Caco-2 (cell line): ENCODE measurements at regions not wholly inside any gene's neighbourhood (a gene's known extent, or its start where the extent isn't known, plus 50 kb on each side); places are given as distances from the start of the nearest gene placed in this dataset.

Source experiments
- BruUV-seq: library from RNA; stranded (reverse); fragments of 400-500 nt; replicated peaks from 2 replicates; lab custom pipeline; 2021; lab: Mats Ljungman, UMichigan
- CTCF ChIA-PET: fragments of 300-600 bp; sonication (Branson Sonifier 250); formaldehyde crosslinking; loops from one replicate; lab custom pipeline; 2022; ENCODE audit warnings: antibody characterized with exemption; lab: Charles Lee
- POLR2A ChIA-PET: fragments of 300-600 bp; sonication (Branson Sonifier 250); formaldehyde crosslinking; loops from one replicate; lab custom pipeline; 2022; ENCODE audit warnings: antibody characterized with exemption; lab: Charles Lee
- DNase-seq, 2 experiments: peaks; one replicate each; pipeline versions ENCODE4 v3.0.0 to v3.0.0-alpha.2; 2020 to 2022
- H3K27me3 ChIP-seq: replicated peaks from 2 replicates; pipeline ENCODE4 v1.6.0; 2011; ENCODE audit warnings: low read length; ENCODE audit not compliant: control insufficient read depth, insufficient read depth
- H3K36me3 ChIP-seq: 2 replicates; pipeline ENCODE4 v1.5.1; 2011; ENCODE audit warnings: low read length; ENCODE audit not compliant: control insufficient read depth, insufficient read depth
- H3K4me1 ChIP-seq: fragments of 250-450 bp; sonication (Bioruptor Pico); 2 replicates; pipeline ENCODE4 v1.5.1; 2020; ENCODE audit warnings: mild to moderate bottlenecking
- H3K4me3 ChIP-seq: 2 replicates; pipeline ENCODE4 v1.5.1; 2011; ENCODE audit warnings: low read depth, mild to moderate bottlenecking, control low read depth, low read length
- H3K9me3 ChIP-seq: fragments of 250-450 bp; sonication (Bioruptor Pico); 2 replicates; pipeline ENCODE4 v1.5.1; 2020; ENCODE audit warnings: mild to moderate bottlenecking, moderate library complexity
- H3K27ac Mint-ChIP-seq: one replicate; pipeline ENCODE4 v1.8.0; 2022; ENCODE audit warnings: mixed read lengths; ENCODE audit not compliant: unreplicated experiment
- H3K27me3 Mint-ChIP-seq: one replicate; pipeline ENCODE4 v1.8.0; 2022; ENCODE audit warnings: mixed read lengths; ENCODE audit not compliant: insufficient read depth, unreplicated experiment
- H3K36me3 Mint-ChIP-seq: one replicate; pipeline ENCODE4 v1.8.0; 2022; ENCODE audit warnings: mild to moderate bottlenecking, mixed read lengths; ENCODE audit not compliant: insufficient read depth, unreplicated experiment
- H3K4me1 Mint-ChIP-seq: one replicate; pipeline ENCODE4 v1.8.0; 2022; ENCODE audit warnings: low read depth, mixed read lengths; ENCODE audit not compliant: unreplicated experiment
- H3K4me3 Mint-ChIP-seq: one replicate; pipeline ENCODE4 v1.8.0; 2022; ENCODE audit warnings: mild to moderate bottlenecking, moderate library complexity, mixed read lengths; ENCODE audit not compliant: unreplicated experiment
- H3K9me3 Mint-ChIP-seq: one replicate; pipeline ENCODE4 v1.8.0; 2022; ENCODE audit warnings: mixed read lengths; ENCODE audit not compliant: unreplicated experiment
- intact Hi-C: fragments of 100-400 bp; cut with micrococcal nuclease; formaldehyde crosslinking; loops from one replicate; pipeline ENCODE4 v1.10.0; 2022; ENCODE audit not compliant: unreplicated experiment
- TF ChIP-seq, protein P1 (sequence below), 2 experiments: fragments of 200-600 bp in 1 of 2; IDR thresholded peaks; 1 replicate in 1 of 2; 2 replicates in 1 of 2; pipeline versions ENCODE4 v1.5.1 to v1.8.0; 2011 to 2022; ENCODE audit warnings: antibody characterized with exemption in 1 of 2, control low read depth in 1 of 2, inconsistent platforms in 1 of 2, low read depth in 1 of 2, low read length in 1 of 2, mild to moderate bottlenecking in 1 of 2, moderate library complexity in 1 of 2; ENCODE audit not compliant: insufficient read depth in 1 of 2, severe bottlenecking in 1 of 2, unreplicated experiment in 1 of 2

DNA sequence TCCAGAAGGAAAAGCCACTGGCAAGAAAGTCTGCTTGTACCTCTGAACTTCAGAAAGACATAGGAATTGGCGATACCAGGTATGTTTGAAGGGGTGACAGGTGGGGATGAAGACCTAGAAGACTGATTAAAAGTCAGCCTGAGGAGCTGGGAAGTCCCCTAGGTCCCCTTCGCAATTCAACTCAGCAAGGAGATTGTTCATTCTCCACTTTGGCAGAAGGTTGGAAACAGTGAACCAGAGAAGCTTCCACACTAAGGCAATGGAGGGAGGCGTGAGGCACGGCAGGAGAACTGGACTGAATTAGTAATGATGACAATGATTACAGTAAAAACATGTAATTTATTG lies 240.3 kb upstream of the TMPO start:
- POLR2A ChIA-PET, result no interaction called here
- Mint-ChIP-seq H3K27me3 (peaks cover 2% of the 10 kb centered on the region), H3K4me3 (no peak overlapping the region), H3K27ac (no peak overlapping the region), H3K9me3 (peaks cover under 1% of the 10 kb centered on the region), H3K4me1 (no peaks in the 10 kb centered on the region), H3K36me3 (no peaks in the 10 kb centered on the region)
- Histone ChIP-seq H3K27me3 (no peaks in the 10 kb centered on the region), H3K9me3 (no peaks in the 10 kb centered on the region), H3K4me1 (no peaks in the 10 kb centered on the region), H3K36me3 (no peaks in the 10 kb centered on the region), H3K4me3 (no peak overlapping the region)
- intact Hi-C loops, result no loop called here
- TF ChIP-seq, protein P1, sequence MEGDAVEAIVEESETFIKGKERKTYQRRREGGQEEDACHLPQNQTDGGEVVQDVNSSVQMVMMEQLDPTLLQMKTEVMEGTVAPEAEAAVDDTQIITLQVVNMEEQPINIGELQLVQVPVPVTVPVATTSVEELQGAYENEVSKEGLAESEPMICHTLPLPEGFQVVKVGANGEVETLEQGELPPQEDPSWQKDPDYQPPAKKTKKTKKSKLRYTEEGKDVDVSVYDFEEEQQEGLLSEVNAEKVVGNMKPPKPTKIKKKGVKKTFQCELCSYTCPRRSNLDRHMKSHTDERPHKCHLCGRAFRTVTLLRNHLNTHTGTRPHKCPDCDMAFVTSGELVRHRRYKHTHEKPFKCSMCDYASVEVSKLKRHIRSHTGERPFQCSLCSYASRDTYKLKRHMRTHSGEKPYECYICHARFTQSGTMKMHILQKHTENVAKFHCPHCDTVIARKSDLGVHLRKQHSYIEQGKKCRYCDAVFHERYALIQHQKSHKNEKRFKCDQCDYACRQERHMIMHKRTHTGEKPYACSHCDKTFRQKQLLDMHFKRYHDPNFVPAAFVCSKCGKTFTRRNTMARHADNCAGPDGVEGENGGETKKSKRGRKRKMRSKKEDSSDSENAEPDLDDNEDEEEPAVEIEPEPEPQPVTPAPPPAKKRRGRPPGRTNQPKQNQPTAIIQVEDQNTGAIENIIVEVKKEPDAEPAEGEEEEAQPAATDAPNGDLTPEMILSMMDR (IDR thresholded peaks at IDR 0.05; ENCODE audit: insufficient read depth in 1 of 2, low read depth in 1 of 2, low read length in 1 of 2, severe bottlenecking in 1 of 2, unreplicated experiment in 1 of 2), result no peak
- CTCF ChIA-PET, result no interaction called here
- DNase-seq, result no peak
- no TSS peak for BruUV-seq

DNA sequence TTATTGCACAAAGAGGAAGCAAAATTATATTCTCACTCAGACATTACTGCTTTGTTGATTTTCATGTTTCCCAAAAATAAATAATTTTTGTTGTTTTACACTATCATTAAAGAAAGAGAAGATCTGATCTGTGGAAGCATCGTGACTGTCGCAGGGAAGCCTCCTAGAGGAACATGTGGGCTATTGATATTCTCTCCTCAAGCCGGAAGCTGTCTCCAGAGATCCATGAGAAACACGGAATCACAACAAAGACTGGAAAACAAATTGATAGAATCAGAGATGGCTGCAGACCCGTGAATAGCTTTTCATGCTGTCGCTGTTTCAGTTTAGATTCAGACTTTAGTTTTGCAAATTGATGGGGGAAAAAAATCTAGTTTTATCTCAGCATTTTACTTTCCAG lies 235.2 kb upstream of the TMPO start:
- H3K27me3 ChIP-seq, result no peaks in the 10 kb centered on the region
- intact Hi-C loops, result no loop called here
- H3K4me3 ChIP-seq, result no peak overlapping the region
- H3K27me3 Mint-ChIP-seq, result peaks cover 2% of the 10 kb centered on the region
- CTCF ChIA-PET, result no interaction called here
- no peaks in the 10 kb centered on the region for H3K36me3 ChIP-seq
- H3K4me1 Mint-ChIP-seq, result no peaks in the 10 kb centered on the region
- H3K4me3 Mint-ChIP-seq, result no peak overlapping the region
- H3K9me3 Mint-ChIP-seq, result no peaks in the 10 kb centered on the region
- H3K4me1 ChIP-seq, result no peaks in the 10 kb centered on the region
- BruUV-seq, result no TSS peak
- TF ChIP-seq, protein P1 (IDR thresholded peaks at IDR 0.05; ENCODE audit: insufficient read depth in 1 of 2, low read depth in 1 of 2, low read length in 1 of 2, severe bottlenecking in 1 of 2, unreplicated experiment in 1 of 2), result no peak
- POLR2A ChIA-PET, result no interaction called here
- no peak for DNase-seq
- no peak overlapping the region for H3K27ac Mint-ChIP-seq
- no peaks in the 10 kb centered on the region for H3K36me3 Mint-ChIP-seq
- no peaks in the 10 kb centered on the region for H3K9me3 ChIP-seq

GRCh38 chr12:98280621-98281020 lies 234.8 kb upstream of the TMPO start:
- no peak for DNase-seq
- no peaks in the 10 kb centered on the region for H3K4me1 Mint-ChIP-seq
- no peak overlapping the region for H3K4me3 ChIP-seq
- BruUV-seq, result no TSS peak
- ChIA-PET CTCF (no interaction called here), POLR2A (interaction anchor here (0.6 kb wide), 1 partner anchor 116 kb away, joined by 5 read pairs; no protein-coding TSS in a partner anchor)
- no peaks in the 10 kb centered on the region for H3K4me1 ChIP-seq
- H3K27ac Mint-ChIP-seq, result no peak overlapping the region
- peaks cover 3% of the 10 kb centered on the region for H3K27me3 Mint-ChIP-seq
- H3K4me3 Mint-ChIP-seq, result no peak overlapping the region
- H3K27me3 ChIP-seq, result no peaks in the 10 kb centered on the region
- no peaks in the 10 kb centered on the region for H3K36me3 Mint-ChIP-seq
- intact Hi-C loops, result no loop called here
- TF ChIP-seq, protein P1 (IDR thresholded peaks at IDR 0.05; ENCODE audit: insufficient read depth in 1 of 2, low read depth in 1 of 2, low read length in 1 of 2, severe bottlenecking in 1 of 2, unreplicated experiment in 1 of 2), result no peak
- no peaks in the 10 kb centered on the region for H3K36me3 ChIP-seq
- no peaks in the 10 kb centered on the region for H3K9me3 ChIP-seq
- no peaks in the 10 kb centered on the region for H3K9me3 Mint-ChIP-seq
